GM21367 (cell line): ENCODE measurements at regions not wholly inside any gene's neighbourhood (a gene's known extent, or its start where the extent isn't known, plus 50 kb on each side); places are given as distances from the start of the nearest gene placed in this dataset.

Experiments
- ATAC-seq: cut with Tn5 transposase; IDR thresholded peaks from one replicate; pipeline ENCODE4 v1.9.1; 2021; ENCODE audit not compliant: unreplicated experiment

DNA sequence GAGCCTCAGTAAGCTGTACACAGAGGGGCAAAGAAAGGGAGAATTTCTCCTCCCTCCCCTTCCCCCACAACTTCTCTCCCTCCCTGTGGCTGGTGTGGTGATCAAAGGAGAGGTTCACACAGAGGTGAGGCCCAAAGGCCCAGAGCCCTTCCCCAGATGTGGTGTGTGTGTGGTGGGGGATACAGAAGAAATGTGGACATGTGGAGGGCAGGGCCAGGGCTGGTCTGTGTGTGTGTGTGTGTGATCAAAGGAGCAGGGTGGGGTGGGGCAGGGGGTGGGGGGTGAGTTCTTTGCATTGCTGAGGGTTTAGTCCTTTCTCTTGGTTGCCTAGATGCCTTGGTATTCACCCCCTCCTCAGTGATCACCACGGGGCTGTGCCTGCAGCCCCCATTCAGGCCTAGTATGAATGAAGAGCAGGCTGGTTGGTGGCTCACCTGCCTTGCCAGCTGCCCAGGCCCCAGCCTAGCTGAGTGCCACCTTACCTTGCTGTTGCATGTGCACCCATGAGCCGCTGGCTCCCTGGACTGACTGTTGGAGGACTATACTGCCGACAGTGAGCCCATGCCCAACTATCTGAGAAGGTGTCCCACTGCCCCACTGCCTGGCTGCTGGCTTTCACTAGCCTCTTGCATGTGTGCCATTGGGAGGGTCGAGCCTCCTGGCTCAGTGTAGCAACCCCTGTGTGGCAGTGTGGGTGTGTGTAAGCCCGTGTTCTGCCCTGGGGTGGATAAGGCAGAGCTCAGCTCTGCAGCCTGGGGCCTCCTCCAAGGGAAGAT, 101.9 kb downstream of the EFNB1 start:
- ATAC-seq: no peak

DNA sequence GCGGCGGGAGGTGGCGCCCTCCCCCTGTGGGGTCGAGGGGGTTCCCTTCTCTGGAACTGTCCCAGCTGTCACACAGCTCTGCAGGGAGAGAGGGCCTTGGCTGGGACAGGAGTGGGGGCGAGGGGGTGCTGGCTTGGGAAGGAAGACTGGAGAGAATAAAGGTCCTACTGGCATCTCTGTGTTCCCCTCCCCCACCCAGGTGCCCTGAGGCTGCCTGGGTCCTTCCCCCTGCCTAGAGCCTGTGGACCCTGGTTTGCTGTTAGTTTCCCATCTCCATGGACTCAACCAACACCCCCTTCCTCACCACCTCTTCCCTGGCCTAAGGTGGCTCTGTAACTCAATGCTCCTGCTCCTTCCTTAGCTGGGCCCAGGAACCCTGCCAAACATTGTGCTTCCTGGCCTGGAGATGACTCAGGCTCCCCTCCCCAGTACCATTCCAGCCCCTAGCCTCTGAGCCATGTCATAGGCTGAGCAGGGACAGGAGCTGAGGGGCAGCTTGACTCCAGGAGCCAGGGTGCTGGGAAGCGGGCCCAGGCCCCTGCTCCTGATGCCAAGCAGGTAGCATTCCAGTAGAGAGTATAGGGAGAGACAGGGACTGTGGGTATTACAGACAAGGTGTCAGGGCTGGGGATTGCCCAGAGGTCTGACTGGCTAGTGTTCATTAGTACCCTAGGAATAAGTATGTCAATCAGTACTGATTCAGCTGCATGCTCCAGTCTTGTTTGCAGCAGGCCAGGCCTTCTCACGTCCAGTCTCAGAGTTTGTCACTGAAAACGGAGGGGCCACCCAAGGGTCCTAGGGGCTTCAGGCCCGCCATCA, 100.7 kb downstream of the EFNB1 start:
- no peak for ATAC-seq

DNA sequence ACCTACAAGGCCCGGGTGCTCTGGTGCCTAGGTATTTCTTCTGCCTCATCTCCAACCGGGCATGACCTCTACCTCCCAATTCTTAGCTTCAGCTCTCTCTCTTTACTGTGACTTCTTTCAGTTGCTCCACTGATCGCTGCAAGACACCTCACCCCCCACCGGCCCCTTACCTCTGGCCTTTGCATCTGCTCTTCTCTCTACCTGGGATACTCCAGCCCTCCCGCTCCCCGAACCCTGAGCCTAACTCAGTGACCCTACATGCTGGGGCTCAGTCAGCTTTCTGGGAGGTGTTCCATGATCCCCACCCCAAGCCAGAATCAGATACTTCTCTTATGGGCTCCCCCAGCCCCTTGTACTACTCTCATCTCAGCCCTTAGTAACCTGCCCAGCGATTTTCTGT, 99.6 kb downstream of the EFNB1 start:
- no peak for ATAC-seq

DNA sequence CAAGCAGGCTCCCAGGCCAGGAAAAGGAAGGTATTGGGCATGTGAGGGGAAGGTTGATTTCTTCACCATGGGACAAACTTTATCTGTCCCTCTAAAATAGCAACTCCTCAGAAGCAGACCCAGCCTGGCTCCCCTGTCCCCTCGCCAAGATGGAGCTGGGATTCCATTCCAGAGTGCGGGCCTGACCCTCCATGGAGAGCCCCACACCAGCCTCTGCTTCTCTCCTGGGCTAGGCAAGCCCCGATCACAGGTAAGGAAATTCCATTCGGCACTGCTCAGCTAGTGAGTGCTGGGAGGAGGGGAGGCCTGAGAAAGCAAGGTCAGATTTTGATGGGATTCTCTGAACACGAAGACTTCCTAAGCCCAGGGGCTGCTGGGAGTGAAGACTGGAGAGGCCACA, 98.4 kb downstream of the EFNB1 start:
- no peak for ATAC-seq

DNA sequence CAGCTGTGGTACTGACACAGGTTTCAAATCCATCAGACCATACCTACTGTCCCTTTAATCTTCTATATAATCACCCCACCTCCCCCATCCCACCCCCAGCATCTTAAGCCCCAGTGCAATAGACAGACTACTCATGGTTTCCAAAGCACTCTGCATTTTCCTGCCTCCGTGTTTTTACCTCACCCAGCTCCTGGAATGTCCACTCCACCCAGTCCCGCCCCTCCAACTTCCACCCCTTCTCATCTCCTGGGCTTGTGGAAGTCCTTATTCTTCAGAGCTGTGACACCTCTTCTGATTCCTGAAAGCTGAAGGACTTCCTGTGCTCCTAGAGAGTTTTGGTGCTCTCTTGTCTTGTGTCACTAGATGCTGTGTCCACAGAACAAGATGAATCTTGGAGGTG, 94.3 kb downstream of the EFNB1 start:
- no peak for ATAC-seq

DNA sequence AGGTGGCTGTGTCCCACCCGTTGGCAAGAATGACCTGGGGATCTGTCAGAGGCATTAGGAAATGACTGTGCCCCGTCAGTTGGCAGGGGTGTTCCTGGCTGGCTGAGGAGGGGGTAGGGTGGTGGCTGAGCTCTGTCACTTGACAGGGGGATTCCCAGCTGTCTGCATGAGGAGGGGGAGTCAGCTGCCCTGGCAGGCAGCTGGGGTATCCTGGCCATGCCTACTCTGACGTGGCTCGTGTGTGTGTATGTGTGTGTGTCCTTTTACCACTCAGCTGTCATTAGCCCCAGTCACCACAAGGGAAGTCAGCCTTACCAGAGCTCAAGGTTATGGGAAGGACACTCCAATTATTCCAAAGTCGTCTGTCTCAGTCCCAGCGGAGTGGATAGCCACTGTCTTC, 93.2 kb downstream of the EFNB1 start:
- ATAC-seq: no peak

DNA sequence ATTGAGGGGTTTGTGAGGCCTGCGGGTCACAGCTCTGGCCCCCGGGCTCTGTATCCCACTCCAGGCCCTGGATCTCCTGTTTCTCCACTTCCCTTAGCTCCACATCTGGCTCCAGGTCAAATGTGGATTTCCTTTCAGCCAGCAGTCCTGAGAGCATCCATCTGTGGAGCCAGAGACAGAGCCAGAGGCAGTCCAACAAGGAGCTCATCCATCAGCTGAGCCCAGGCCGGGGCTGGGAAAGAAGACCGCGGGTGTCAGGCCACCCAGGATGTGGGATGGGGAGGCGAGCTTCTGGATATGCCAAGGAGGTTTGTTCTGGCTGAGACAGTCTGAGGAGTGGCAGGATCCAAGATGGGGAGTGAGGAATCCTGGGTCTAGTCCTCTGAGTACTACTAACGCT, 91.7 kb downstream of the EFNB1 start:
- no peak for ATAC-seq

DNA sequence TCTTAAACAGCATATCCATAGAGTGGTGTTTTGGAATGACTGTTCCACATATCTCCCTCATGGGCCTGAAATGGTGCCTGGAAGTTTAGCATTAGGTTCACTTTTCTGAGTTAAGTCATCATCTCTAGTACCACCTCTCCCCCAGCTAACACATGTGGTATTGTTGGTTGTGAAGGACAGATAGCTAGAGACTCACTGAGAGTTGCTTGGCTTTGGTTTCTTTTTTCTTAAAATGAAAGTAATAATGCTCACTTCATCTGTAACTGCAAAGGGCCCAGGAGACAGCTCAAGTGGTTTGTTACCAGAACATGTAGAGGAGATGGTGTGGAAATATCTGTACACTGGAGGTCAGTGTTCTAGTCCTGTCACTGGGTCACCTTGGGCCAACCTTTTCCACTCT, 90.9 kb downstream of the EFNB1 start:
- no peak for ATAC-seq

DNA sequence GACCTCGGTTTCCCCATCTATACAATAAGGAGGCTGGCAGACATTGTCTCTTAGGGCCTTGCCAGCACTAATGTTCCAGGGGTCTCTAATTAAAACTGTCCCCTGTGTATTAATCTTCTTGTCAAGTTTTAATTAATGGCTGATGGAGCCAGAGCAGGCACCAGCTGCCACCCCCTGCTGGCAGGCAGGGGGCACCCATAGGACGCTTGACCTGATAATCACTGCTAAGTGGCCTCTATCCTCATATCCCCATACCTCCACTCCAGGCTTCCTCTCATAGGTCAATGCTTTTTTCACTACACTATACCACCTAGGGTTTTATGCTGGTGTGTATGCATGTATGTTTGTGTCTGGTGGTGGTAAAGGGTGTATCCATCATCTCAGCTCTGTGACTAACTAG, 89.4 kb downstream of the EFNB1 start:
- ATAC-seq: no peak

DNA sequence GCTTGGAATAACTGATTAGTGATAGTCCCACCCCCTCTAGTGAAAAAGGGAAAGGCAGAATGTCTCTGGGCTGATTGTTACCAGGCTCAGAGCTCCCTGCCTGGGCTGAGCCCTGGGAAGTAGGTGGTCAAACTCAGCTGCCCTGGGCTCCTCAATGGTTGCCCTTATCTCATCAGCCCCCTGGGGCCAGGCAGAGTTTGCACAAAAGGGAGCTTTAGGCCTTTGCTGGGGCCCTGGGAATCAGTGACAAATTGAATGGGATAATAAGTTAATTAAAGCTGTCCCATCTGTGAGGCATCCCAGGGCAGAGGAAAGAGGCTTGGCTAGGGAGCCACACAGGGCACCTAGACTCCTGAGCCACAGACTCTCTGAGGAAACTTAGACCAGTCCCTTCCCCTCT, 89.0 kb downstream of the EFNB1 start:
- ATAC-seq: no peak

DNA sequence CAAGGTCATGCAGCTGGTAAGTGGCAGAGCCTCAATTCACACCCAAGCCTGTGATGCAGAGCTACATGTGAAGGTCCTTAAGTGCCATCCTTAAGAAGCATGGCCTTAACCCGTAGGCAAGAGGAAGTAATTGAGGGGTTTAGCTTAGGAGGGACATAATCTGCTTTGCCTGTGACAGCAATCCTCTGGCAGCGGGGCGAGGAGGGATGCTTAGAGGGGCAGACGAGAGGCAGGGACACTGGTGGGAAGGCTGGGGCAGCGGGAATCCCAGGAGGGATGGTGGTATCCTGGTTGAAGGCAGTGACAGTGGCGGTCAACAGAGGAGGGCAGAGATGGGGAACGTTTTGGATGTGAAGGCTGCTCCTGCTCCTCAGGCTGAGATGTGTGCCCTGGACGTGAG, 88.1 kb downstream of the EFNB1 start:
- ATAC-seq: no peak

DNA sequence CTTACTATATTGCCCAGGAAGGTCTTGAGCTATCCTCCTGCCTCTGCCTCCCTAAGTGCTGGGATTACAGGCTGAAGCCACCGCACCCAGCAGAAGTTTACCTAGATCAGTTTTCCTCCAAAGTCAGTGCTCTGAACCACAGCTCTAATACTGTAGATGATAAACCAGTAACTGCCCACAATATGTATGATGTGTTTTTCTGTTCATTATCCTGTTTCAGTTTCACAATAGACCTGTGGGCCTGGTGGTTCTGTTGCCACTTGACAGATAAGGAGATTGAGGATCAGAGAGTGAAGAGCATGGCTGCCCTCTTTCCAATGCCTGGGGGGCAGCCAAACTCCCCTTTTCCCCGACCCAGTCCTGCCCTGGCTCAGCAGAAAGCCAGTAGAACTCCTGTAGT, 87.0 kb downstream of the EFNB1 start:
- no peak for ATAC-seq

DNA sequence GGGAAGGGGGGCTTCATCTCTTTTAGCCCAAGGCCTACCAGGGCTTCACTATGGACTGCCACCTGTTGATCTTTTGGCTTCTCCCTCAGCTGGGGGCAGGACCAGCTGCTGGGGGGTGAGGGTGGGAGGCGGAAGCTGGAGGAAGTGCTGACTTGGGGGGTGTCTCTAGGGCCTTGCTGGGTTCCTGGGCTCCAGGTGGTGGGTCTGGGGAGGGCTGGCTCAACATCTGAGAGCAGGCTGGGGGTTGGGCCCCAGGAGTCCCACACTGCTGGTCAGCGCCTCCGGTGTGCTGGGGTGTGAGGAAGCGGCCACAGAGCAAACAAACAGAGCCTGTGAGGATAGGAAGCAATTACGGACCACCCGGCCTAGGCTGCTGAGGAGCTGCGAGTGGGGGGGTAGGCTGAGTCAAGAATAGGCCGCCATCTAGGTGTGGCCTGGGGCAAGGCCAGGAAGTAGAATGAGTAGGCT, 85.7 kb downstream of the EFNB1 start:
- ATAC-seq: no peak

DNA sequence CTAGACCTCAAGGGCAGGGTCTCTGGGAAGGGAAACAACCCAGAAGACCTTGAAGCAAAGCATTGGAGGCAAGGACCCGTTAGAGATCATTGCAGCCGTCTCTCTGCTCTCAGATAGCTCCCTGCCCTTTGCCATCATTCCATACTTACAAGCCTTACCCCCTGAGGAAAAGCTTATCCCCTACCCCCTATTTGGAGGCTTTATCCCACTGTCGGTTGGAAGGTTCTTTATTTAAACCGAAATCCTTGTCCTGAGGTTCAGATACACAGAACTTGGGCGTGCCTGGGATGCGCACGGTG, 84.4 kb downstream of the EFNB1 start:
- ATAC-seq: no peak

DNA sequence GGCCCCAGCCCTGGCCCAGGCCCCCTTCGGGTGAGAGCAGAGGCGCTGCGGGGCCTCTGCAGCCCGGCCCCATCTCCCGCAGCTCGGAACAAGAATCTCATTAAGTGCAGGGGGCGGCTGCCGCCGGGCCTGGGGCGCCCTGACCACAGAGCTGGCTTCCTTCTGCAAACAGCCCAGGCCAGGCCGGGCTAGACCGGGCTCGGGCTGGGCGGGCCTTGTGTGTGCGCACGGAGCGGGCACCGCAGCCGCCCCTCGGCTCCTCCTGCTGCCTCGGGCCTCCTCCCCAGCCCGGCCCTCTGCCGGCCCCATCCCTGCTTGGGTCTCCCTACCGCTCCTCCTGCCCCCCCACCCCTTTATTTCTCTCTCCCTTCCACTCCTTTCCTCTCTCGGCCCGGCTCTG, 83.3 kb downstream of the EFNB1 start:
- ATAC-seq: no peak

DNA sequence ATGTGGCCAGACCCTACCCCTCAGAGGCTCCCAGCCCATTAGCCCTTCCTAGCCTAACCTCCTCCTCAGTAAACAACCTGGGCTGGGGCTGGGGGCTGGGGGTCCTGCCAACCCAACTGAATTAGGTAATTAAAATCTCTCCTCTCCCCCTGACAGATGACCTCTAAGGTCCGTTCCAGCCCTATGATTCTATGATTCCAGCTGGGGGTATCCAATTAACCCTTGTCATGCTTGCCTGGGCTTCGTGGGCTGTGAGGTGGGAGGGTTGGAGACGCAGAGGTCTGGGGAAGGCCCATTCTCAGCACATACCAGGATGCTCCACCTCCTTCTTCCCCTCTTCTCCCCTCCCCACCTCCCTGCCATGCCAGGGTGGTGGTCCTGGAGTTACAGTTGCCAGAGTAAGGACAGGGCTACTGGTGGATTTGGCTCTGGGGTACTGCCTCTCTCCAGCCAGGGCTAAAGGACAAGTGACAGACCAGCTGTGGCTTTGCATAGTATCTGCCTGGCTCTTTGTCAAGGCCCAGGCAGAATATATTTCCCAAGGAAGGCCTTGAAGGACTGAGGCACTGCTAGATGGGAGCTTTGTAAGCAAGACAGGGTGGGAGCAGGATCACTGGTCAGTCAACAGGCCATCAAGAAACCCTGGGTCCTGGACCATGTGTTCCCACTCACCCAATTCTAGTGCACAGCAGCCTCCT, 82.1 kb downstream of the EFNB1 start:
- ATAC-seq: no peak

DNA sequence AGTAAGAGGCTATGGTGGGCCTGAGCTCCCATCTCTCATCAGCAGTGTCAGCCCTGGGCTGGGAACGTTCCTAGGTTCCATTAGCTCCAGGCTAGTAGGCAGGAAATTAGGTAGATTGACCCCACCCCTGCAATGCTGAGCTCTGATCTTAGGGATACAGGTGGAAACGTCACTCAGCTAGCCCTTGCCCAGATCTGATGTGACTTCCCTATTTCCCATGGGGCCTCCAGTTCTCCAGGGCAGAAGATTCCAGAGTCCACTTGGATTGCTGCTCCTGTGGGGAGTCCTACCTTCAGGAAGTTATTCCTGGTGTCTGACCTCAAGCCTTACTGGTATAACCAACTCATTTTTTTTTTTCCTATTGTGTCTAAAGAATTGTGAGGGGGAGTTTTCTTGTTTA, 81.1 kb downstream of the EFNB1 start:
- ATAC-seq: no peak

DNA sequence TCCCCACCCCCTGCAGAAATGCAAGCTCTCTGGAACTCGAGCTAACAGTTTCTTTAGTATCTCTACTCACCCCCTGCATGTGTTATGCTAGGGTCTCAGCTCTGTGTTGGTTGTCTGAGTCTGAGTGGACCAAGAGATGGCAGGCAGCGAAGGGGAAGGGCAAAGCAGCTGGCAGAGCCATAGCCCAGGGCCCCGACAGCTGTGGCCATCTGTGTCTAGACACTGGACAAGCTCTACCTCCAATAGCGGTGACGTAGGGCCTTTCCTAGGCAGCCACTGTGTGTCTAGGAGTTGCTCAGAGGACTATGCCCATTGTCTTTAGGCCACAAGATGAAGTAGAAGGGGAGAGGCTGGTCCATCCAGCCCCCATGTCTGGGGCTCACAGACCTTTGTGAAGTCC, 79.2 kb downstream of the EFNB1 start:
- no peak for ATAC-seq

DNA sequence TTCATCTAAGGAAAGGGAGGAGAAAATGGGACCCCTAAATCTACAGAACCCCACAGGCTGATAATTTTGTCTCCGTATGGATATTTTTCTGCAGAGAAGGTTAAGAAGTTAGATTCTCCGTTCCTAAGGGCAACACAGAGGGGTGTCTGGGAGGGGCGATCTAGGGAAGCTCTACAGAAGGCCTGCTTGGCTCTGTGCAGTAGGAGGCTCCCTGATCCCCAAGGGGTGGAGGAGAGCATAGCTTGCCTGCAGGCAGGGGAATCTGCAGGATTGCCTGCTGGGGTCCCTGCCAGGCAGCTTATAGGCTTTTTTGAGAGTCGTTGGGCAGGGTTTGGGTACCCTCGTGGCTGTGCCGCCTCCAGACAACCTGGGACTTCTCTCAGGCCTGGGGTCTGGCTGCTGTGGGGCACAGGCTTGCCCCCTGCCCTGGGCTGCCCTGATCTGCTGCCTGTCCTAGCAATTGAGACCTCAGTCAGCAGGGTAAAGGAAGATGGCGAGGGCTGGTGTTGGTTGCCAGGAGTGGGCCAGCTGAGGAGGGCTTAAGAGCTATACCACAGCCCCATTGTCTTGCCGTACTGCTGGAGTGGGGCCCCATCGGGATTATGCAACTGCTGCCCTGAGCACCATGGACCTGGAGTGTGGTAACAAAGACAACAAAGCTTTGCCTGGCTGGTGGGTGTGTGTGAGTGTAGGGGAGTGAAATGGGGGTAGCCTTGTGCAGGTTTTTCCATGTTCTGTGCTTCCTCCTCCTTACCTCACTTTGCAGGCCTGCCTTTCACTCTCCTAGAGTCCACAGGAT, 74.1 kb downstream of the EFNB1 start:
- no peak for ATAC-seq

DNA sequence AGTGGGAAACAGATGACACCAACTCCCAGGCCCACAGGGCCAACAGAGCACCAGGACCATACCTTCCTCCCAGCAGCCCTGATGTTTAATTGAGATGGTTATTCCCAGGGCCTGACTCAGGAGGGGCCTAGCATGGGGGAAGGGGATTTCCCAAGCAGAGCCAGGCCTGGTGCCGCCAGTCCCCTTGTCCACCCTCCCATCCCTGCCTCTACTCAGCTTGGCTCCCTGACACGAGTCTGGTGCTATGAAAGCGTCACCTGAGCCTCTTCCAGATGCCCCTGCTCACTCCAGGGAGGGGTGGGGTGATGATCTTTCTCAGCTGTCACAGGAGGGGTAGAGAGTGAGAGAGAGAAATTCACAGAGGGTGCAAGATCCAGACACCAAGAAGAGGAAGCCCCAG, 72.7 kb downstream of the EFNB1 start:
- ATAC-seq: no peak

DNA sequence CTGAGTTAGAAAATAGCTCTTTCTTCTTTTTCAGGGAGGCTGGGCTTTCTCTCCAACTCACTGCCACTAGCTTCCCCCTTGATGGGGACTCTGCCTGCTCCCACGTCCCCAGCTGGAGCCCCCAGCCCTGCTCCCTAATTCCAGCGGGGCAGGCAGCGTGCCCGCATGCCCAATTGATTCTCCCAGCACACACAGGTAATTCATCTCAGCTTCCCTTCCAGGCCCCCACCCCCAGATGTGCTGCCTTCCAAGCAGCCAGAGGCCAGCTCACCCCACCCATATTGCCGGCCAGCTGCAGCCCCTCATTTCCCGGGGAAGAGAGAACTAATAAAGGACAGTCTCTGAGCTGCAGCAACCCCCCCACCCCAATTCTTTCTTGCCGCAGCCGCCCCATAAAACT, 69.8 kb downstream of the EFNB1 start:
- ATAC-seq: no peak
